ENCODE measurements at regions not wholly inside any gene's neighbourhood (a gene's known extent, or its start where the extent isn't known, plus 50 kb on each side); places are given as distances from the start of the nearest gene placed in this dataset.

DNA sequence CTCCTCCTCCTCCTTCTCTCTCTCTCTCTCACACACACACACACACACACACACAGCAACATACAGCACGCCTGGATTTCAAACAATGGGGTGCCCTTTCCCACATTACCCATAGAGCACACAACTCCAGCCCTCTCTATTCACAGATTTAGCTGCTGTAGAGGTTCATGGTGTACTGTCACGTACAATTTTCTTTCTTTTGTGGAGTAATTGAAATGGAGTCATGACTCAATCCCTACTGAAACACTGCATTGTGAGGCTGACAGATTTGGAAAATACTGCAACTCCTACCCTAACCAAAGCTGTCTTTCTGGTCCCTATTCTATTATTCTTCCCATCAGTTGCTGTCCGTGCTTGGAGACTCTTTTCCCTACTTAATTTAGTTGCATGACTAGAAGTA lies 166.9 kb downstream of the EDN1 start:
- TF ChIP-seq, protein P1, sequence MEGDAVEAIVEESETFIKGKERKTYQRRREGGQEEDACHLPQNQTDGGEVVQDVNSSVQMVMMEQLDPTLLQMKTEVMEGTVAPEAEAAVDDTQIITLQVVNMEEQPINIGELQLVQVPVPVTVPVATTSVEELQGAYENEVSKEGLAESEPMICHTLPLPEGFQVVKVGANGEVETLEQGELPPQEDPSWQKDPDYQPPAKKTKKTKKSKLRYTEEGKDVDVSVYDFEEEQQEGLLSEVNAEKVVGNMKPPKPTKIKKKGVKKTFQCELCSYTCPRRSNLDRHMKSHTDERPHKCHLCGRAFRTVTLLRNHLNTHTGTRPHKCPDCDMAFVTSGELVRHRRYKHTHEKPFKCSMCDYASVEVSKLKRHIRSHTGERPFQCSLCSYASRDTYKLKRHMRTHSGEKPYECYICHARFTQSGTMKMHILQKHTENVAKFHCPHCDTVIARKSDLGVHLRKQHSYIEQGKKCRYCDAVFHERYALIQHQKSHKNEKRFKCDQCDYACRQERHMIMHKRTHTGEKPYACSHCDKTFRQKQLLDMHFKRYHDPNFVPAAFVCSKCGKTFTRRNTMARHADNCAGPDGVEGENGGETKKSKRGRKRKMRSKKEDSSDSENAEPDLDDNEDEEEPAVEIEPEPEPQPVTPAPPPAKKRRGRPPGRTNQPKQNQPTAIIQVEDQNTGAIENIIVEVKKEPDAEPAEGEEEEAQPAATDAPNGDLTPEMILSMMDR (conservative IDR thresholded peaks at IDR 0.05 in 1 of 2, IDR thresholded peaks at IDR 0.05 in 1 of 2; ENCODE audit: low read depth in 1 of 2, low read length in 2 of 2): no peak
- no peak for TF ChIP-seq EZH2 (IDR thresholded peaks at IDR 0.05; ENCODE audit: low read length, missing control alignments)

Measured in fibroblast of lung (primary cell).